CD14-positive monocyte (primary cell): ENCODE measurements at regions not wholly inside any gene's neighbourhood (a gene's known extent, or its start where the extent isn't known, plus 50 kb on each side); places are given as distances from the start of the nearest gene placed in this dataset.

Experiments used
- DNase-seq, 3 donors: peaks; one replicate each; pipeline ENCODE4 v3.0.0-alpha.2; 2011 to 2022
- H2AFZ ChIP-seq: 2 replicates; pipeline ENCODE4 v1.6.0; 2012; ENCODE audit warnings: mild to moderate bottlenecking, low read depth, low read length, inconsistent platforms; ENCODE audit not compliant: insufficient read depth, poor library complexity, severe bottlenecking
- H3K27ac ChIP-seq, 2 donors: 1 replicate in 1 of 2; 2 replicates in 1 of 2; pipeline ENCODE4 v1.5.1; 2012 to 2013; ENCODE audit warnings: low read length in 2 of 2, control low read depth in 1 of 2, inconsistent platforms in 1 of 2, low read depth in 1 of 2, mild to moderate bottlenecking in 1 of 2
- H3K27me3 ChIP-seq, 2 donors: one replicate each; pipeline versions ENCODE4 v1.6.0 to v1.6.1; 2011 to 2013; ENCODE audit warnings: low read length in 2 of 2; ENCODE audit not compliant: control insufficient read depth in 2 of 2, insufficient read depth in 2 of 2
- H3K36me3 ChIP-seq, 2 donors: replicated peaks in 1 of 2; 1 replicate in 1 of 2; 2 replicates in 1 of 2; pipeline versions ENCODE4 v1.5.1 to v1.6.1; 2012 to 2013; ENCODE audit warnings: low read length in 2 of 2, control low read depth in 1 of 2, inconsistent platforms in 1 of 2, mild to moderate bottlenecking in 1 of 2; ENCODE audit not compliant: insufficient read depth in 2 of 2, control insufficient read depth in 1 of 2
- H3K4me1 ChIP-seq, 2 donors: 1 replicate in 1 of 2; 2 replicates in 1 of 2; pipeline versions ENCODE4 v1.5.1 to v1.6.1; 2012 to 2013; ENCODE audit warnings: low read length in 2 of 2, control low read depth in 1 of 2, inconsistent platforms in 1 of 2, mild to moderate bottlenecking in 1 of 2, moderate library complexity in 1 of 2; ENCODE audit not compliant: insufficient read depth in 2 of 2, control insufficient read depth in 1 of 2
- H3K4me2 ChIP-seq: replicated peaks from 2 replicates; pipeline ENCODE3; 2012; ENCODE audit warnings: low read length, moderate library complexity, mild to moderate bottlenecking; ENCODE audit not compliant: poor library complexity, severe bottlenecking; ENCODE audit errors: extremely low read depth
- H3K4me3 ChIP-seq, 3 experiments: fragments of 200-600 bp in 1 of 3; sonication (generic) in 1 of 3; replicated peaks in 1 of 3; 1 replicate in 2 of 3; 2 replicates in 1 of 3; pipeline ENCODE4 v1.5.1; 2011 to 2013; ENCODE audit warnings: low read length in 3 of 3, mild to moderate bottlenecking in 3 of 3, control low read depth in 2 of 3, low read depth in 2 of 3, inconsistent platforms in 1 of 3, moderate library complexity in 1 of 3
- H3K79me2 ChIP-seq: 2 replicates; pipeline ENCODE4 v1.6.0; 2012; ENCODE audit warnings: mild to moderate bottlenecking, control low read depth, inconsistent platforms, low read length, moderate library complexity; ENCODE audit not compliant: insufficient read depth
- H3K9ac ChIP-seq: 2 replicates; pipeline ENCODE4 v1.6.0; 2017; ENCODE audit warnings: low read length, mild to moderate bottlenecking; ENCODE audit not compliant: insufficient read depth, poor library complexity, severe bottlenecking
- H3K9me3 ChIP-seq, 2 donors: replicated peaks in 1 of 2; 1 replicate in 1 of 2; 2 replicates in 1 of 2; pipeline versions ENCODE4 v1.5.1 to v1.6.1; 2012 to 2013; ENCODE audit warnings: low read length in 2 of 2, control low read depth in 1 of 2; ENCODE audit not compliant: control insufficient read depth in 1 of 2, insufficient read depth in 1 of 2
- H4K20me1 ChIP-seq: 2 replicates; pipeline ENCODE4 v1.6.0; 2012; ENCODE audit warnings: mild to moderate bottlenecking, low read length, control low read depth, moderate library complexity; ENCODE audit not compliant: insufficient read depth
- H3K27ac Mint-ChIP-seq, 7 donors: one replicate each; pipeline ENCODE4 v1.8.0; 2020; ENCODE audit warnings: mild to moderate bottlenecking in 7 of 7, mixed read lengths in 7 of 7, moderate library complexity in 6 of 7, inconsistent platforms in 2 of 7
- H3K27me3 Mint-ChIP-seq, 3 donors: one replicate each; pipeline ENCODE4 v1.8.0; 2021 to 2022; ENCODE audit warnings: low read depth in 3 of 3, mild to moderate bottlenecking in 3 of 3, mixed read lengths in 3 of 3, moderate library complexity in 3 of 3, inconsistent platforms in 1 of 3
- H3K36me3 Mint-ChIP-seq, 2 donors: one replicate each; pipeline ENCODE4 v1.8.0; 2020; ENCODE audit warnings: mixed read lengths in 2 of 2, inconsistent platforms in 1 of 2, mild to moderate bottlenecking in 1 of 2
- H3K4me1 Mint-ChIP-seq: one replicate; pipeline ENCODE4 v1.8.0; 2020; ENCODE audit warnings: mild to moderate bottlenecking, mixed read lengths
- H3K4me3 Mint-ChIP-seq, 2 donors: one replicate each; pipeline ENCODE4 v1.8.0; 2020; ENCODE audit warnings: mild to moderate bottlenecking in 2 of 2, mixed read lengths in 2 of 2, moderate library complexity in 1 of 2
- H3K9me3 Mint-ChIP-seq, 7 donors: one replicate each; pipeline ENCODE4 v1.8.0; 2020 to 2022; ENCODE audit warnings: mixed read lengths in 7 of 7, mild to moderate bottlenecking in 6 of 7, moderate library complexity in 6 of 7, inconsistent platforms in 2 of 7
- CTCF ChIP-seq: fragments of 200-600 bp; IDR thresholded peaks from one replicate; pipeline ENCODE4 v1.8.0; 2022; ENCODE audit warnings: antibody characterized with exemption, mild to moderate bottlenecking
- whole genome bisulfite sequencing: methylation state at CpG from one replicate; pipeline ENCODE4 v1.1.5; 2013; ENCODE audit warnings: missing lambda C conversion rate; ENCODE audit not compliant: insufficient coverage; 5-methylcytosine and 5-hydroxymethylcytosine counted together
- intact Hi-C, 2 donors: fragments of 100-400 bp; cut with micrococcal nuclease; formaldehyde crosslinking; loops; one replicate each; pipeline versions ENCODE4 v1.15.0 to v1.15.1; 2023

- Mint-ChIP-seq H3K27ac (no peak overlapping the region), H3K4me1 (no peaks in the 10 kb centered on the region), H3K9me3 (peaks cover 0 to 2% (median 0%) of the 10 kb centered on the region in 7 donors), H3K36me3 (no peaks in the 10 kb centered on the region), H3K27me3 (peaks cover 6 to 13% (median 10%) of the 10 kb centered on the region in 3 donors), H3K4me3 (no peak overlapping the region)
- H3K4me1 ChIP-seq: no peaks in the 10 kb centered on the region
- no peak overlapping the region for H2AFZ ChIP-seq
- intact Hi-C loops: no loop called here
- peaks cover 0 to 8% of the 10 kb centered on the region in 2 donors for H3K27me3 ChIP-seq
- no peak overlapping the region for H3K9ac ChIP-seq
- H3K79me2 ChIP-seq: no peaks in the 10 kb centered on the region
- no peak overlapping the region for H3K4me2 ChIP-seq
- H3K27ac ChIP-seq: no peak overlapping the region
- H4K20me1 ChIP-seq: no peaks in the 10 kb centered on the region
- H3K36me3 ChIP-seq: no peaks in the 10 kb centered on the region
- no peak overlapping the region for H3K4me3 ChIP-seq
- TF ChIP-seq CTCF: no peak
- H3K9me3 ChIP-seq: no peaks in the 10 kb centered on the region
- WGBS: no CpG with 5 or more reads among the region's 1 CpG
- DNase-seq: no peak
These were observed 120.1 kb downstream of the PLEKHG1 start for GRCh38 chr6:150719831-150720230.

GRCh38 chr6:150720774-150721233 lies 121.1 kb downstream of the PLEKHG1 start:
- no peaks in the 10 kb centered on the region for H3K9me3 ChIP-seq
- WGBS: 32% methylated on average over 5 of the region's 5 CpGs
- H3K9ac ChIP-seq: no peak overlapping the region
- peaks cover 6 to 12% (median 12%) of the 10 kb centered on the region in 3 donors for H3K27me3 Mint-ChIP-seq
- H3K4me1 Mint-ChIP-seq: no peaks in the 10 kb centered on the region
- intact Hi-C loops: no loop called here
- H2AFZ ChIP-seq: no peak overlapping the region
- H3K4me3 ChIP-seq: no peak overlapping the region
- H4K20me1 ChIP-seq: no peaks in the 10 kb centered on the region
- H3K27ac Mint-ChIP-seq: no peak overlapping the region
- no peaks in the 10 kb centered on the region for H3K4me1 ChIP-seq
- no peak for TF ChIP-seq CTCF
- H3K27ac ChIP-seq: no peak overlapping the region
- no peak overlapping the region for H3K4me2 ChIP-seq
- DNase-seq: no peak
- H3K9me3 Mint-ChIP-seq: peaks cover 0 to 2% (median 0%) of the 10 kb centered on the region in 7 donors
- H3K27me3 ChIP-seq: peaks cover 0 to 8% of the 10 kb centered on the region in 2 donors
- H3K4me3 Mint-ChIP-seq: no peak overlapping the region
- no peaks in the 10 kb centered on the region for H3K79me2 ChIP-seq
- H3K36me3 ChIP-seq: no peaks in the 10 kb centered on the region
- H3K36me3 Mint-ChIP-seq: no peaks in the 10 kb centered on the region
